Left lung (tissue), 4 donors: ENCODE measurements at regions not wholly inside any gene's neighbourhood (a gene's known extent, or its start where the extent isn't known, plus 50 kb on each side); places are given as distances from the start of the nearest gene placed in this dataset.
A peak's percentile ranks its signal among the peaks of the same experiment; 100 is the strongest.
"Not testable (repeated sequence)": the region's sequence is repeated elsewhere in the genome, so short reads cannot be mapped to it uniquely, and the experiment has no call there.

ENCODE experiments used
- ATAC-seq: fragments of 200-7000 bp; cut with Tn5 transposase; one replicate; pipeline ENCODE4 v1.9.1; 2020; ENCODE audit warnings: moderate library complexity
- DNase-seq, 4 donors: peaks; one replicate each; pipeline ENCODE4 v3.0.0-alpha.2; 2013 to 2020
- H3K27ac ChIP-seq, 2 donors: fragments of 200-600 bp; sonication (generic) in 1 of 2; one replicate each; pipeline versions ENCODE4 v1.5.0 to v1.8.0; 2020 to 2021
- H3K27me3 ChIP-seq, 2 donors: fragments of 200-600 bp; sonication (generic) in 1 of 2; one replicate each; pipeline versions ENCODE4 v1.5.0 to v1.8.0; 2020 to 2021
- H3K36me3 ChIP-seq, 2 donors: fragments of 200-600 bp; sonication (generic) in 1 of 2; one replicate each; pipeline versions ENCODE4 v1.5.0 to v1.8.0; 2020 to 2021
- H3K4me1 ChIP-seq, 2 donors: fragments of 200-600 bp; one replicate each; pipeline ENCODE4 v1.8.0; 2021
- H3K4me3 ChIP-seq, 2 donors: fragments of 200-600 bp; sonication (generic) in 1 of 2; one replicate each; pipeline versions ENCODE4 v1.5.0 to v1.8.0; 2020 to 2021; ENCODE audit warnings: mild to moderate bottlenecking in 1 of 2
- H3K9me3 ChIP-seq, 2 donors: fragments of 200-600 bp; sonication (generic) in 1 of 2; one replicate each; pipeline versions ENCODE4 v1.5.0 to v1.8.0; 2020 to 2021
- CTCF ChIP-seq, 2 donors: fragments of 200-600 bp; sonication (generic) in 1 of 2; IDR thresholded peaks; one replicate each; pipeline versions ENCODE4 v1.5.0 to v1.8.0; 2021; ENCODE audit warnings: antibody characterized with exemption in 2 of 2
- intact Hi-C, 2 donors: fragments of 100-400 bp; cut with DNase I; formaldehyde crosslinking; loops; one replicate each; pipeline versions ENCODE4 v1.11.2 to v1.14.2; 2022
- donor health status: DM: no; HTN: yes; CAD: no.
- donor health status: DM: no; HTN: no; CAD: no.

GRCh38 chr11:90423378-90423777 lies 200.5 kb upstream of the CHORDC1 start:
- H3K9me3 ChIP-seq: no peaks in the 10 kb centered on the region
- intact Hi-C loops: no loop called here
- H3K36me3 ChIP-seq: no peaks in the 10 kb centered on the region
- no peak overlapping the region for H3K4me3 ChIP-seq
- H3K27me3 ChIP-seq: no peaks in the 10 kb centered on the region
- TF ChIP-seq CTCF (IDR thresholded peaks at IDR 0.05): no peak
- no peak for ATAC-seq
- no peak for DNase-seq
- no peak overlapping the region for H3K27ac ChIP-seq
- no peaks in the 10 kb centered on the region for H3K4me1 ChIP-seq

- H3K9me3 ChIP-seq, H3K4me1 ChIP-seq, DNase-seq, H3K4me3 ChIP-seq, H3K36me3 ChIP-seq, H3K27me3 ChIP-seq, intact Hi-C loops, H3K27ac ChIP-seq, ATAC-seq: not testable (repeated sequence)
Measured at GRCh38 chr11:90422787-90423186, 199.9 kb upstream of the CHORDC1 start.

- Histone ChIP-seq H3K27me3 (no peaks in the 10 kb centered on the region), H3K36me3 (no peaks in the 10 kb centered on the region), H3K4me1 (no peaks in the 10 kb centered on the region), H3K27ac (no peak overlapping the region), H3K9me3 (no peaks in the 10 kb centered on the region), H3K4me3 (no peak overlapping the region)
- ATAC-seq (no peak), DNase-seq (no peak)
- intact Hi-C loops: no loop called here
- TF ChIP-seq CTCF (IDR thresholded peaks at IDR 0.05): no peak
Measured at GRCh38 chr11:90414221-90414620, 191.4 kb upstream of the CHORDC1 start.

DNA sequence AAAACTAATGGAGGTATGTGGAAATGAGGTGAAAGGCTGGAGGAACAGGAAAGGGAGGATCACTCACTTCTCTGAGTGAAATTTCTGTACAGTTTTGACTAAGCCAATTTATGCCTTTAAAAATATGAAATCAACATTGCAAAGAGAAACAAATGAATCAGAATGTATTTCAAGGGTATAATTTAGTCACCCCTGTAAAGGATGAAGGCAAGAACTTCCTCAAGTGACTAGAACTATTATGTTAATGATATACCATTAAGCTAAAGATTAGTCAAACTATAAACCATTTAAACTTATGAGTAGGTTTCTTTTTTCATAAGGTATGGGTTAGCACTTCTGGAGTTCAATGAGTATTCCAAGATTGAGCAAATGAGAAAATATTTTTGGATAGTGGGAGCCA lies 184.5 kb upstream of the CHORDC1 start:
- Histone ChIP-seq H3K36me3 (no peaks in the 10 kb centered on the region), H3K27ac (no peak overlapping the region), H3K4me3 (no peak overlapping the region), H3K9me3 (no peaks in the 10 kb centered on the region), H3K27me3 (no peaks in the 10 kb centered on the region), H3K4me1 (no peaks in the 10 kb centered on the region)
- intact Hi-C loops: no loop called here
- TF ChIP-seq CTCF (IDR thresholded peaks at IDR 0.05): no peak
- DNase-seq (no peak), ATAC-seq (no peak)

DNA sequence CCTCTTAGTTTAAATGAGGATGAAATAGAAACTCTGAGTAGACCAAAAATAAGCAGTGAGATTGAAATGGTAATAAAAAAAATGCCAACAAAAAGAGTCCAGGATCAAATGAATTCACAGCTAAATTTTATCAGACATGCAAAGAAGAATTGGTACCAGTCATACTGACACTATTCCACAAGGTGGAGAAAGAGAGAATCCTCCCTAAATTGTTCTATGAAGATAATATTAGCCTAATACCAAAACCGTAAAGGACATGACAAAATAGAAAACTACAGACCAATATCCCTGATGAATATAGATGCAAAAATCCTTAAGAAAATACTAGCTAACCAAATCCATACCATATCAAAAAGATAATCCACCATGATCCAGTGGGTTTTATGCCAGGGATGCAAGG lies 169.8 kb upstream of the CHORDC1 start:
- H3K36me3 ChIP-seq: no peaks in the 10 kb centered on the region
- no peak overlapping the region for H3K4me3 ChIP-seq
- ATAC-seq (no peak), DNase-seq (no peak)
- peaks cover 0 to 1% of the 10 kb centered on the region in 2 donors for H3K9me3 ChIP-seq
- no peaks in the 10 kb centered on the region for H3K27me3 ChIP-seq
- no peak for TF ChIP-seq CTCF (IDR thresholded peaks at IDR 0.05)
- H3K4me1 ChIP-seq: no peaks in the 10 kb centered on the region
- intact Hi-C loops: no loop called here
- H3K27ac ChIP-seq: no peak overlapping the region

- intact Hi-C loops: no loop called here
- TF ChIP-seq CTCF (IDR thresholded peaks at IDR 0.05): no peak
- H3K27me3 ChIP-seq: no peaks in the 10 kb centered on the region
- no peak overlapping the region for H3K27ac ChIP-seq
- DNase-seq (peak in 1 of 4 donors; percentile 14), ATAC-seq (no peak)
- no peak overlapping the region for H3K4me3 ChIP-seq
- peaks cover 0 to 1% of the 10 kb centered on the region in 2 donors for H3K9me3 ChIP-seq
- no peaks in the 10 kb centered on the region for H3K4me1 ChIP-seq
- no peaks in the 10 kb centered on the region for H3K36me3 ChIP-seq
Measured at GRCh38 chr11:90391756-90392155, 168.9 kb upstream of the CHORDC1 start.
